A549 (cell line): ENCODE measurements at regions not wholly inside any gene's neighbourhood (a gene's known extent, or its start where the extent isn't known, plus 50 kb on each side); places are given as distances from the start of the nearest gene placed in this dataset.

ENCODE experiments used
- EP300 ChIP-seq, 2 experiments: fragments of >200 bp; sonication (Bioruptor Twin); formaldehyde crosslinking; IDR thresholded peaks; 2 replicates in 1 of 2; 3 replicates in 1 of 2; pipeline ENCODE4 v1.6.1; 2016 to 2017
- TF ChIP-seq, protein P1 (sequence below): fragments of >200 bp; sonication (Bioruptor Twin); formaldehyde crosslinking; IDR thresholded peaks from 3 replicates; pipeline ENCODE4 v1.5.1; 2016
- TF ChIP-seq, protein P2 (sequence below): fragments of 200-600 bp; sonication (generic); IDR thresholded peaks from 2 replicates; pipeline ENCODE4 v1.6.1; 2016; ENCODE audit warnings: antibody characterized with exemption, mild to moderate bottlenecking, moderate library complexity

DNA sequence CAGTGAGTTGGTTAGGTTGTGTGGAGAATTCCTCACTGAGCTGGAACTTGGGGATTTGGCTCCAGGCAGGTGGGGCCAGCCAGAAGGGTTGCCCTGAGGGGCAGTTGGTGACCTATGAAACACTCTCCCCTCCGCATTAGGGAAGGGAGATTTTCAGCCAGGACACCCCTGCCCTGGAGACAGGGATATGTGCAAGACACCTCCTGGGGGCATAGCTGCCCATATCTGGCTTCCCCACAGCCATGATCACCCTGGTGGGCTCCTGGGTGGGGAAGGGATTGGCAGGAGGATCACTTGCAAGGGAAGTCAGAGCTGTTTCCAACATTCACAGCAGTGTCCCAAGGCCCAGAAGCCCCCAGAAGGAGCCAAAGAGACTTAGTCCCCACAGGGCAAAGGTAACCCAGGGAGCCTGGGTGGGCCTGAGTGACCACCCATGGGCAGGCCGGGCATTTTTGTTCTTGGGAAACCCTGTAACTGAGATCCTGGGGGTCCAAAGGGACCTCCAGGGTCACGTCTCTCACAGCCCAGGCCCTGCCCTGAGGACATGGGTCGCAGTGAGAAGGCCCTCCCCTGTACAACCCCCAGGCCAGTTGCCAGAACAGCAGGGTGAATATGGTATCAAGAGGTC, 145.8 kb downstream of the MRPL14 start:
- TF ChIP-seq, protein P1, sequence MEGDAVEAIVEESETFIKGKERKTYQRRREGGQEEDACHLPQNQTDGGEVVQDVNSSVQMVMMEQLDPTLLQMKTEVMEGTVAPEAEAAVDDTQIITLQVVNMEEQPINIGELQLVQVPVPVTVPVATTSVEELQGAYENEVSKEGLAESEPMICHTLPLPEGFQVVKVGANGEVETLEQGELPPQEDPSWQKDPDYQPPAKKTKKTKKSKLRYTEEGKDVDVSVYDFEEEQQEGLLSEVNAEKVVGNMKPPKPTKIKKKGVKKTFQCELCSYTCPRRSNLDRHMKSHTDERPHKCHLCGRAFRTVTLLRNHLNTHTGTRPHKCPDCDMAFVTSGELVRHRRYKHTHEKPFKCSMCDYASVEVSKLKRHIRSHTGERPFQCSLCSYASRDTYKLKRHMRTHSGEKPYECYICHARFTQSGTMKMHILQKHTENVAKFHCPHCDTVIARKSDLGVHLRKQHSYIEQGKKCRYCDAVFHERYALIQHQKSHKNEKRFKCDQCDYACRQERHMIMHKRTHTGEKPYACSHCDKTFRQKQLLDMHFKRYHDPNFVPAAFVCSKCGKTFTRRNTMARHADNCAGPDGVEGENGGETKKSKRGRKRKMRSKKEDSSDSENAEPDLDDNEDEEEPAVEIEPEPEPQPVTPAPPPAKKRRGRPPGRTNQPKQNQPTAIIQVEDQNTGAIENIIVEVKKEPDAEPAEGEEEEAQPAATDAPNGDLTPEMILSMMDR: no peak
- no peak for TF ChIP-seq EP300 (IDR thresholded peaks at IDR 0.05)
- TF ChIP-seq, protein P2, sequence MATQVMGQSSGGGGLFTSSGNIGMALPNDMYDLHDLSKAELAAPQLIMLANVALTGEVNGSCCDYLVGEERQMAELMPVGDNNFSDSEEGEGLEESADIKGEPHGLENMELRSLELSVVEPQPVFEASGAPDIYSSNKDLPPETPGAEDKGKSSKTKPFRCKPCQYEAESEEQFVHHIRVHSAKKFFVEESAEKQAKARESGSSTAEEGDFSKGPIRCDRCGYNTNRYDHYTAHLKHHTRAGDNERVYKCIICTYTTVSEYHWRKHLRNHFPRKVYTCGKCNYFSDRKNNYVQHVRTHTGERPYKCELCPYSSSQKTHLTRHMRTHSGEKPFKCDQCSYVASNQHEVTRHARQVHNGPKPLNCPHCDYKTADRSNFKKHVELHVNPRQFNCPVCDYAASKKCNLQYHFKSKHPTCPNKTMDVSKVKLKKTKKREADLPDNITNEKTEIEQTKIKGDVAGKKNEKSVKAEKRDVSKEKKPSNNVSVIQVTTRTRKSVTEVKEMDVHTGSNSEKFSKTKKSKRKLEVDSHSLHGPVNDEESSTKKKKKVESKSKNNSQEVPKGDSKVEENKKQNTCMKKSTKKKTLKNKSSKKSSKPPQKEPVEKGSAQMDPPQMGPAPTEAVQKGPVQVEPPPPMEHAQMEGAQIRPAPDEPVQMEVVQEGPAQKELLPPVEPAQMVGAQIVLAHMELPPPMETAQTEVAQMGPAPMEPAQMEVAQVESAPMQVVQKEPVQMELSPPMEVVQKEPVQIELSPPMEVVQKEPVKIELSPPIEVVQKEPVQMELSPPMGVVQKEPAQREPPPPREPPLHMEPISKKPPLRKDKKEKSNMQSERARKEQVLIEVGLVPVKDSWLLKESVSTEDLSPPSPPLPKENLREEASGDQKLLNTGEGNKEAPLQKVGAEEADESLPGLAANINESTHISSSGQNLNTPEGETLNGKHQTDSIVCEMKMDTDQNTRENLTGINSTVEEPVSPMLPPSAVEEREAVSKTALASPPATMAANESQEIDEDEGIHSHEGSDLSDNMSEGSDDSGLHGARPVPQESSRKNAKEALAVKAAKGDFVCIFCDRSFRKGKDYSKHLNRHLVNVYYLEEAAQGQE: no peak
